EL (cell line): ENCODE measurements at regions not wholly inside any gene's neighbourhood (a gene's known extent, or its start where the extent isn't known, plus 50 kb on each side); places are given as distances from the start of the nearest gene placed in this dataset.
"Not testable (repeated sequence)": the region's sequence is repeated elsewhere in the genome, so short reads cannot be mapped to it uniquely, and the experiment has no call there.

Experiments
- DNase-seq: peaks from one replicate; pipeline ENCODE4 v3.0.0-alpha.2; 2016

DNA sequence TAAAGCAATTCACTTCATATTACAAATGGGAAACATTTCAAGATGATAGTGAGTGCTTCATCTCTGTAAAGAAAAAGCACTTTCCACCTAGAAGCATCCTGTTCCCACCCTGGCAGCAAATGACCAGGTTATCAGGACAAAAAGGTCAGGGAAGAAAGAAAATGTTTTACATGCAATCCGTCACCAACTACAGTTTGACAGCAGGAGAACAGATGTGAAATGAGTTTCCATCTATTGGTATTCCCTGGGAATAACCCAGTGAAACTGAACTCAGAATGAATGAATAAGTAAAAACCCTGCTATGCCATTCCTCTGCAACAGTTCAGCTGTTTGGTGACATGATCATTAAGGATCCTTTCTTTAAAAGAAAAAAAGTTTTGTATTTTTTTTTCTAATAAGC lies 67.6 kb downstream of the HTR1A start:
- no peak for DNase-seq

DNA sequence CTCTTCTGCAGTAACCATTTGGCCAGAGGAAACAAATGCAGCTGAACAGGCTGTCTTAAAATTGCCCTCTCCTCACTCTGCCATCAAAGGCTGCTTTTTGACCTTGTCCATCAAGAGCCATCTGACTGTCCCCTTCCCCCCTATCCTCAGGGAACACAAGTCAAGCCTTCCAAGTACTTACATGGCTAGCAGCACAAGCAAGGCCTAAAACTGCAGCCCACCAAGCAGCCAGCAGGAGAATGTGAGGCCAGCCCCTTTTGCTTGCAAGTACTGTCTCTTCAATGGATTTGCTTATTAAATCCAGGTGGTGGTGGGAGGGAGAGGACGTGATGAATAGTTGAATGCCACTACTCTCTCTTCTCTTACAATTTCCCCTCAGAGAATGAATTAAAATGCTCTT lies 83.5 kb downstream of the HTR1A start:
- no peak for DNase-seq

DNA sequence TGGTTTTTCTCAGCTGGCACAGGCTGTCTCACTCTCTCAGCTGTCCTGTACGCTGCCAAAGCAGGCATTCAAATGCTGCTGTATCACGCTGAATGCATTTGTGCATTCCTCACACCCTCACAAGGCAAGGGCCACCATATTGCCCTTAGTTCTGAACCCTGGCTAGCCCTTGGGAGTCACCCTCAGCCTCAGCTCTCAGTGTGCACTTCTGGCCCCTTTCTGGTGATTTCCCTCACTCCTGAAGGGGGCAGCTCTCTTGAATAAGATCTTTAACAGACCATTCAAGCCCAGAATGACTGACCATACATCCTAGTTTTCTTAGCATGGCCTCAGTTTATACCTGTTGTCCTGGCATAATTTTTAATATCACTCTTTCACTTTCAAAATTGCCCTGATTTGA lies 84.3 kb downstream of the HTR1A start:
- DNase-seq = no peak

DNA sequence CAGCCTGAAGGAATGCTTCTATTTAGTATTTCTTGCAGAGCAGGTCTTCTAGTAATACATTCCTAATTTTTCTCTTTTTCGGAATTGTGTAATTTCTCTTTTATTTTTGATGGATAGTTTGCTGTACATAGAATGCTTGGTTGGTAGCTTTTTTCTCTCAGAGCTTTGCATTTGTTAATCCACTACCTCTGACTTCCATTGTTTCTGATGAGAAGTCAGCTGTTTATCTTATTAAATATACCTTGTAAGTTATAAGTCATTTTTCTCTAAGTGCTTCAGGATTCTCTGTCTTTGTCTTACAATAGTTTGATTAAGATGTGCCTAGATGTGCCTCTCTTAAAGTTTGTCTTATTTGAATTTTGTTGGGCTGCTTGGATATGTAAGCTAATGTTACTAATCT lies 101.9 kb downstream of the HTR1A start:
- no peak for DNase-seq

DNA sequence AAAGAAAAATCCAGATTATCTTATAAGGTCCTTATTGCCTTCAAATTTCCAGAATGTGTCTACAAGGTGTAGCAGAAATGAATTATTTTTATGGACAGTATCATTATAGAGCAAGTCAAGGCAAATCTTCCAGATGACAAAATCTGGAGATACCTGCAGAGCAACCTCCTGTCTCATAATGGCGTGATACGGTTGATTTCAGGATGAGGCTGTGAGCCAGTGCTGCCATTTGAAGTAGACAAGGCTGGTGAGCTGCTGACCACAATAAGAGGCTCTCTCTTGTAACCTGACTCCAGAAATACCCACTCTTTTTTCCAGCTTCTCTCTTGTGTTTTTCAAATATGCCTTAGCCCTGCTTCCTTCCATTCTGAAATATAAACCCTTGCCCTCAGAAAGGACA lies 108.2 kb downstream of the HTR1A start:
- DNase-seq = no peak

DNA sequence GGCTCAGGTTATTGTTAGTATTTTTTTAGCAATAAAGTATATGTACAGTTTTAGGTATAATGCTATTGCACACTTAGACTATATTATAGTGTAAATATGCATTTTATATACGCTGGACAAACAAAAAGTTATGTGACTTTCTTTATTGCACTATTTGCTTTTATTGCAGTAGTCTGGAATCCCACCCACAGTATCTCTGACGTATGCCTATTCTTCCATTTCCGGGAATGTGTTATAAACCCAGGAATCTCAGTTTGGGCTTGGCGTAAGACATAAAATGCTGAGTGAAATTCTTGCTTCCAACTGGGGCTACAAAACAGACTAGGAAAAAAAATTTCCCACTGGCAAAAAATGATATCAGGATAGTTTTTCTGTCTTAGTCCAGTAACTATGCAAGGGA lies 119.1 kb downstream of the HTR1A start:
- DNase-seq = no peak

DNA sequence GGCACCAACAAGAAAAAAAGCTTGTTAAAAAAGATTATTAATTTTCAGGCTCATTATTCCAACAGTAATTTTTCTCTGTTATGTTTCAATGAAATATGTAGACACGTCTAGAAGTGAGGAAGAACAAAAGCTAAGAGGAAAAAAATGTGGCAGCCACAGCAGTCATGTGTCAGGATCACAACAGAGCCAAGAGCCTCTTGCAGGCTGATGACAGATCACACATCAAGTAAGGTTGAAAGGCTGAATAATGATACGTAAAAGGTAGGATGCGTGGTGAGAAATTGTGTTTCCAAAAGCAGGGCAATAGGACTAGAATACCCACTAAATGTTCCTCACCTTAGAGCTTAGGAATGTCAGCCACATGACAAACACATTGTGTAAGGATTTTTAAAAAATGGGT lies 124.8 kb downstream of the HTR1A start:
- no peak for DNase-seq

DNA sequence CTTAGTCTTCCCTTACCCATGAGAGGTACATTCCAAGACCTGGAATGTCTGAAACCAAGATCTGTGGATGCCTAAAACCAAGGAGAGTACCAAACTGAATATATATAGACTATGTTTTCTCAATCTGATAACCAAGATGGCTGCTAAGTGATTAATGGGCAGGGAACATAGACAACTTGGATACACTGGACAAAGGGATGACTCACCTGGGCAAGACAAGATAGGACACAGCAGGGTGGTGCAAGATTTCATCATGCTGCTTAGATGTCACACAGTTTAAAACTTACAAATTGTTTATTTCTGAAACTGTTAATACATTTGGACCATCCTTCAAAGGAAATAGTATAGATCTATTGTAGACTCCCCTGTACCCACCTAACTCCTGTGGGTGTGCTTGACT lies 130.9 kb downstream of the HTR1A start:
- DNase-seq = no peak

DNA sequence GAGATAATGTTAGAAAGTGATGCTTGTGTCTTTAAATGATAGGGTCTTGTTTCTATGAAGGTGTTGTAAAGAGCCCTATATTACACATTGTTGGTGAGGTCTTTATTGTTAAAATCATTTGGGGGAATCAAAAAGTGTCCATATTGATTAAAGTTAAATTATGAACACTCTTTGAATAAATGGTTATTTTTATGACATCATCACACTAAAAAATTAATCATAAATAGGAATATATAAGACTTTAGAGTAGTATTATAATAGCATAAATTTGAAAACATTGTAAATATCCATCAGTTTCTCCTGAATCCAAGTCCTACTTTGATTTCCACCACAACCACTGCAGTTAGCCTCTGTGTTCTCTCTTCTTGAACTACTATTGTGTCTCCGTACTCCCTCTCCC lies 136.3 kb downstream of the HTR1A start:
- no peak for DNase-seq

DNA sequence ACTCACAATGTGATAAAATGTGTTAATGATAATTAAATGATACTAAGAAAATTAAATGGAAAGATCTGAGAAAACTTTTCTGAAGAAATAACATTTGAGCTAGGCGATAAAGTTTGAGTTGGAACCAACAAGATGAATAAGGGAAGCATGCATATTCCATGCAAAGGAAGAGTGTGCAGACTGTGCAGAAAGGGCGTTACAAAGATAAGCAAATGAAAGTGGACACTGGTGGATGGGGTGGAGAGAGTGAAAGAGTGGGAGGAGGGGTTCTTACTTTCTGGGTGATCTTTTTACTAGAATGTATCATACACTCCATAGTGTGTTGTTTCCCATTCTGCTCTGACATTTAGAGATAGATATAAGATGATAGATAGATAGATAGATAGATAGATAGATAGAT lies 138.7 kb downstream of the HTR1A start:
- no peak for DNase-seq

DNA sequence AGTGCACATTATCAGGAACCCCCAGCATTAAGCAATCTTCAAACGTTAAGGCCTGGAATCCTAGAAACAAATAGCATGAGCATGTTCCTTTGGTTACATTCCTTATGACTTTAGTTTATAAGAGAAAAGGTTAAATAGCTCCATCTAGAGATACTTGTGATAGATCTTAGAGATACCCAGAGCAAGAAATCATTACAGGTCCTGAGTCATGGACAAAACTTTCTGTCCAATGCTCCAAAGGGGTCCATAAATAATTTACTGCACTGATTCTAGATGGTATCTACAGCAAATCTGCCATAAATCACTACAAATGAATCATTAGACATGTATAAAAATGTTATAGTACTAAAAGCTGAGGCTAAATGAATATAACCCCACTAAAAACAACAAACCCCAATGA lies 139.6 kb downstream of the HTR1A start:
- DNase-seq = no peak

DNA sequence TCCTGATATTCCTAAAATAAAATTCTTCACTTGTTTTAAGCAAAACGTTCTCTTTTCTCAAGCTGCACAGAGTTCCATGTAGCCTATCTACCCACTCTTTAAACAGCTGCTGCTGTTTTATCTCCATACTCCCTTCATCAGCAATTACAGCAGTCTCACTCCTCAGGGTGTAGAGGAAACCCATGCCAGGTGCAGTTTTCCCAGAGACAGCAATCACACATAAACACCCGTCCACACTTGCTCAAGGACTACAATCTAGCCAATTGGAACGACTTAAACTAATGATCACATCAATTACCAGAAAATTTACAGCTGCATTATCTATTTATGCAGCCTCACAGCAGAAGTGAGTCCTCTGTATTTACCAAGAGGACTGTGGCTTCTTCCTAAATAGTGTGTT lies 141.7 kb downstream of the HTR1A start:
- no peak for DNase-seq

DNA sequence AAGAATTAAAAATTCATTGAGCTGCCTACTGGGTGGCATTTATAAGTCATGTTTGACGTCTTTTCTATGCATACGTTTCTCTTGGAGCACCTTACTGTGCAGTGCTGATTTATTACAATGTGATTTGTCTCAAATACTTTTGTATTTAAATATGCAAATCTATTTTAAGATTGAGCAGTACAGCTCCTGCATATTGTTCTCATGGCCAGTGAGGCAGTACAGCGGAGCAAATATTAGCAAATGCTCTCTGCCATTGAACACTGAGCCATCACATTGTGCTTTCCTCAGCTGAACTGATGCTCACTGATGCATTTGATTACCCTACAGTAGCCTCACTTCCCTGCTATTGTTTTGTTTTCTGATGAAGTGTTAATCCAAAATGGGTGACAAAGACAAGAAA lies 149.6 kb downstream of the HTR1A start:
- DNase-seq = no peak

DNA sequence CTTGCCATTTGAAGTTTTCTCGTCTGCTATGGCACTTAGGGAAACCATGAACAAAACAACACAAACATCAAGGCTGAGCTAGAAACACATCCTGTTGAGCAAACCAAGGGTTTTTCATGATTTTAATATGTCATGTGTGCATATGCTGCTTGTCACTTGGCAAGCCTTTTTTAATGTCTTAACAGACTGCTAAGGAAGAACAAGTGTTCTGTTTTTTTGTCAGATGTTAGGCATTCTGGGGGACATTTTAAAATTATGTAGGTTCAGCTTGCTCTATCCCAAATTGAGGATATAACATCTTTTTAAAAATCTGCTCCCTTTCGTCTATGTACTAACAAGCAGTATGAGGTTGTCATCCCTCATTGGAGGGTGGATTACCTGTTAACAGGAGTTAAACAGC lies 150.3 kb downstream of the HTR1A start:
- DNase-seq = no peak

DNA sequence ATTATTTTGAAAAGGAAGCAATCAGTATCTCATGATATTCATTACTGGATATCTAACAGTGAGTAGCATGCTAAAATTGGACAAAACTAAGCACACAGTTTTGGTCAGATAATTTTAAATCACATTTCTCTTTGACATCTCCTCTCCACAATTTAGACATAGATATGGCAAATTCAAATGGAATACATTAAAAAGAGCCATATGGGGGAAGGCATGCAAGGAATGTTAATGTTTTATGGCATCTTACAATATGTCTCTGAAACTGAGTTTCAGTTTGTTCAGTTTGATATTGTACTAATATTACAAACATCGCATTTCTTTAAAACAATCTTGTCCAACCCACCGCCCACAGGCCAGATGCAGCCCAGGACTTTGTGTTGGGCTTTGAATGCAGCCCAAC lies 151.0 kb downstream of the HTR1A start:
- DNase-seq = no peak

DNA sequence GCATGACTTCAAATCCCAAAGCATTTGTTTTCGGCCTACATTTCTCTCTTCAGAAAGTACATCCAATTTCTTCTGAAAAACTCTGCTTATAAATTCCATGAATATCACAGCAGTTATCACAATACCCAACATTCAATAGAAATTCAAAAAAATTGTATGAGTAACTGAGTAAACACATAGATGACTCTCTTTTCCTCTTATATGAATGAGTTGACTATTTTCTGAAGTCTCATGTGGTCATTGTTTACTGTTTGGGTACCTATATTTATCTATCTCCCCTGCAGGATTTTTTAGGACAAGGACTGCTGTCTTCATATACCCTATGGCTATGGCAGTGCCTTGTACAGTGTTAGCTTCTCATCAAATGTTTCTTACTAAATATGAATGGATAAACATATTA lies 157.1 kb downstream of the HTR1A start:
- no peak for DNase-seq

DNA sequence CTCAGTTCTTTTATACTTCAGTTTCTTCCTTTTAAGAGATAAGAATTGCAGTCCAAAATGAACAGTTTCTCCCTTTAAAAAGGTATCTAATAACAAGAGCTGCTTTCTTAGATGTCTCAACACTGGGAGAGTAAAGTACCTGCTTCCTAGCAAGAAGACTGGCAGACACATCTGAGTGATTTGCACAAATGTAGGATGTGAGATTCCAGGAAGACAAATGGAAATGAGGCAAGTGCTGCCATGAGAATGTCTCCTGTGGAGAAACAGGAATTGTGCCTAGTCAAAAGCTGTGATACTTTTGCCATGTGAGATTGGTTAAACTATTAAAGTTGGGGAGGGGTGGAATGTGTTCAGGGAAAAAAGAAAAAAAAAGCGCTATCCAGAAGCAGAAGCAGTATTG lies 159.1 kb downstream of the HTR1A start:
- no peak for DNase-seq

DNA sequence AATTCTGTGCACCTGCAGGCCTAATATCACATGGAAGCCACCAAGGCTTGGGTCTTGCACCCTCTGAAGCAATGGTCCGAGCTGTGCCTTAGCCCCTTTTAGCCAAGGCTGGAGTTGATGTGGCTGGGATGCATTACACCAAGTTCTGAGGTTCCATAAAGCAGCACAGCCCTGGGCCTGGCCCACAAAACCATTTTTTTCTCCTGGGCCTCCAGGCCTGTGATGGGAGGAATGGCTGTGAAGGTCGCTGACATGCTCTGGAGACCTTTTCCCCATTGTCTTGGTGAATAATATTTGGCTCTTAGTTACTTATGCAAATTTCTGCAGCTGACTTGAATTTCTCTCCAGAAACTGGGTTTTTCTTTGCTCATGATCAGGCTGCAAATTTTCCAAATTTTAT lies 167.3 kb downstream of the HTR1A start:
- no peak for DNase-seq

DNA sequence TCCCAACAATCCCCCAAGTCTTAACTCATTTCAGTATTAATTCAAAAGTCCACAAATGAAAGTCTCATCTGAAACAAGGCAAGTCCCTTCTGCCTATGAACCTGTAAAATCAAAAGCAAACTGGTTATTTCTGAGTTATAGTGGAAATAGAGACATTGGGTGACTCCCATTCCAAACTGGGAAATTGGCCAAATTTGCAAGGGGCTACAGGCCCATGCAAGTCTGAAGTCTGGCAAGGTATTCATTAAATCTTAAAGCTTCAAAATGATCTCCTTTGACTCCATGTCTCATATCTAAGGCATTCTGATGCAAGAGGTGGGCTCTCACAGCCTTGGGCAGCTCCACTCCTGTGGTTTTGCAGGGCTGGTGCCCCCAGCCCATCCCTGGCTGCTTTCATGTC lies 167.9 kb downstream of the HTR1A start:
- DNase-seq = no peak

DNA sequence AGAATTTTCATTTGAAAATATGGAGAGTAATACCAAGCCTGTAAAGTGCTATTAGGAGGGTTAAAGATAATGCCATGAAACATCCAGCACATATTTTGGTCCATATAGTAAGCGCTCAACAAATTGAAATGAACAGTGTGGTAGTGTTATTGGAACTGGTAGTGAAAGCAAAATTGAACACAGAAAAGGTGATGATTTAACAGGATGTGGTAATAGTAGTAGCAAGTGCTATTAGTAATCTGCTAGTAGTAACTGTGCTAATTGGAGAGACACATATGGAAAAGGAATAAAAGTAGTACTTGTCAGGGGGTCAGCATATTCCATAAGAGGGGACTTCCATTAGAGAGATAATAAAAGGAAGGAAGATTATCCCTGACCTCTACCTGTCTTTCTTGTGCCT lies 187.3 kb downstream of the HTR1A start:
- DNase-seq = no peak

DNA sequence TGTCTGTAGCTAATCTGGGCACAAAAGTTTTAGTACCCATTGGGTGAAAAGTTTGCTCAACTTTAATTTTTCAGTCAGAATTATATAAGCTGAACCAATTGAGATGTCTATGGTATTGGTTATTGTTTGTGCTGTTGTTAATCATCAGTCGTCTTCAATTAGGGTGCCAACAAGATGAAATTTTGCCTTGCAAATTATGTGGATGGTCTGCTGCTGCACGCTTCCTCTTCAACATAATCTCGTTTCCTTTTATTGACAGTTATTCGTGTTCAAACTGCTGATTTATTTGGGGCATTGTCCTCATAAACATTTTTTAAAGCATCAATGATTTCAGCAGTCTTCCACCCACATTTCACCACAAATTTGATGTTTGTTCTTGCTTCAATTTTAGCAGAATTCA lies 194.0 kb downstream of the HTR1A start:
- no peak for DNase-seq

DNA sequence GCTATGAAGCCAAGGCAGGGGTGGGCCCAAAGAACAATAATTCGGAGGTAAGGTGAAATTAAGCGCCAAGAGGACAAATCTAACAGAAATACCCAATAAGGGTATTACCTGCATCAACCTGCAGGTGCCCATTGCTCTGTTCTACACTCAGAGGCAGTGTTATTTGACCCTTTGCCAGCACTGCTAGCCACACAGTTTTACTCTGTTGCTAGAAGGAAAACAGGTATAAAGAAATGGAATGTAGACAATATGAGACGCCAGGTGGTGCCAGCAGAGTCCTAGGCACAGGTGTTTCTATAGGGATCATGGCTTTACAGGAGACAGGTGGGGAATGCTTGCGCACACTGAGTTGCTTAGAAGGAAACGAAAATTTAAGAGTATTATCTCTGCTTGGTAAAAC lies 201.3 kb downstream of the HTR1A start:
- DNase-seq = no peak

DNA sequence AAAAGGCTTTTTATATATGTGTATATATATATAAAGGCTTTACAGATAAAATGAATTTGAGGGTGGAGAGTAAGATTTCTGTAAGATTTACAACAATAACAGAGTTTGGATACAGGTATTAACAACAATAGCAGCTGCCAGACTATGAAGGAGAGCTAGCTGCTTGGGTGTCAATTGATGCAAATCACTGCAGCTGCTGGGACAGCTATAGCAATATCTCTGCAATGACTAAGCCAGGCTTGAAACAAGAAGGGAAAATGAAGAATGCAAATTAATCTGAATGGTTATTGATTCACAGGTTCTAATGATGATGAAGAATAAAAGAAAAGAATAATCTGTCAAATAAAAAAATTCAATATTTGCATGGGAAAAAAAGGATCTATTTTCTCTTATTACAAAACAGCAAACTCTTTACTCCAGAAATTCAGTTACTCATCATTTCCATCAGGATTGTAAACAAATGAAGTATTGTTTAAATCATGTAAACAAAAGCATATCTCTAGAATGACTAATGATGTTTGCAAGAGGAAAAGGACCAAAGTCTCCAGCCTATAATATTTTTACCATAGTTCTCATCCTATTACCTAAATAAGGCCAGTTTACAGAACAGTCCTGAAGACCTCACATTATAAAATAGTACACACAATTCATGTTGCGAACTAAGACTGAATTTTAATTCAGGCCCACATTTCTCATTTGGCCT lies 219.0 kb downstream of the HTR1A start:
- no peak for DNase-seq

DNA sequence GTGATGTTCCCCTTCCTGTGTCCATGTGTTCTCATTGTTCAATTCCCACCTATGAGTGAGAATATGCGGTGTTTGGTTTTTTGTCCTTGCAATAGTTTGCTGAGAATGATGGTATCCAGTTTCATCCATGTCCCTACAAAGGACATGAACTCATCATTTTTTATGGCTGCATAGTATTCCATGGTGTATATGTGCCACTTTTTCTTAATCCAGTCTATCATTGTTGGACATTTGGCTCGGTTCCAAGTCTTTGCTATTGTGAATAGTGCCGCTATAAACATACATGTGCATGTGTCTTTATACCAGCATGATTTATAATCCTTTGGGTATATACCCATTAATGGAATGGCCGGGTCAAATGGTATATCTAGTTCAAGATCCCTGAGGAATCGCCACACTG lies 229.4 kb downstream of the HTR1A start:
- not testable (repeated sequence) for DNase-seq

DNA sequence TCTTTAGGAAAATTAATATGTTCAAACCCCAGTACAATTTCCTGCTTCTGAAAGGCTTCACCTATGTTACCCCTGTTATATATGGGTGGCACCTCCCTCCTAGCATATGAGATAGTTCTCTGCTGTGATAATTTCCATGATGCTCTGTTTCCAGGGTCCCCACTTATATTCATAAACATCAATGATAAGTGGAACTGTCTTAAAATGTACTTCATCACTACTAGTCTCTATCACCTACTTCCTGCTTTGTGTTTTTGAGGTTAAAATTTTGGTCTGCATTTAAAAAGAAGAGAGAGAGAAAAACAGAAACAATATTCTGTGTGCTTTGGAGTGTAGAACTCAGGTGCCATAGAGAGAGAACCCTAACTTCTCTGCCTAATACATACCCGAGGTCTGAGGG lies 234.7 kb downstream of the HTR1A start:
- DNase-seq = no peak

DNA sequence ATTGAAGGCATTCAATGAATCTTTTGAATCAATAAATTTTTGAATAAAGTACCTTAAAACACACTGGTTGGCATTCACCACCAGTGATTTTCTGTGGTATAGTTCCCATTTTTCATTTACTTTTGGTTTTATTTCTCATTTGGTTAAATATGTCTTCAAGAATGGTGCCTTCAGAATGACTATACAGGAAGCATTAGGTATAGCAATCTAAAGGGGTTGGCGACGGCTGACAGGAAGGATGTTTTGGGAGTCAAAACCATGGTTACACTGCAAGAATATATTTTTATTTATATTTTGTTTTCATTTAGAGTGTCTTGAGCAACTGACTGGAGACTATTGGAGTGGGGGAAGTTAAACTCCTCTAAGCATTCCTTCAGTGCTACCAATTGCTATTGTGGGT lies 235.7 kb downstream of the HTR1A start:
- DNase-seq = no peak
